HG02970 (cell line): ENCODE measurements at regions not wholly inside any gene's neighbourhood (a gene's known extent, or its start where the extent isn't known, plus 50 kb on each side); places are given as distances from the start of the nearest gene placed in this dataset.
"Not testable (repeated sequence)": the region's sequence is repeated elsewhere in the genome, so short reads cannot be mapped to it uniquely, and the experiment has no call there.

ENCODE experiments used
- ATAC-seq: cut with Tn5 transposase; IDR thresholded peaks from one replicate; pipeline ENCODE4 v1.9.1; 2021; ENCODE audit warnings: mild to moderate bottlenecking, moderate library complexity, moderate number of reproducible peaks; ENCODE audit not compliant: unreplicated experiment, low FRiP score

GRCh38 chr3:20930034-20930433 lies 744.0 kb upstream of the SGO1 start:
- ATAC-seq, result no peak

- ATAC-seq, result no peak
These were observed 738.8 kb upstream of the SGO1 start for GRCh38 chr3:20924646-20925385.

- not testable (repeated sequence) for ATAC-seq
These were observed 735.1 kb upstream of the SGO1 start for GRCh38 chr3:20921112-20921511.

GRCh38 chr3:20916951-20917606 lies 731.1 kb upstream of the SGO1 start:
- ATAC-seq, result no peak

- ATAC-seq, result no peak
These were observed 728.3 kb upstream of the SGO1 start for GRCh38 chr3:20914310-20914709.

GRCh38 chr3:20912406-20912805 lies 726.4 kb upstream of the SGO1 start:
- no peak for ATAC-seq

- ATAC-seq, result no peak
These were observed 723.5 kb upstream of the SGO1 start for GRCh38 chr3:20909511-20909910.

- ATAC-seq, result no peak
These were observed 719.3 kb upstream of the SGO1 start for GRCh38 chr3:20905210-20905805.

GRCh38 chr3:20904671-20905070 lies 718.7 kb upstream of the SGO1 start:
- no peak for ATAC-seq

GRCh38 chr3:20898962-20899361 lies 713.0 kb upstream of the SGO1 start:
- no peak for ATAC-seq

- ATAC-seq, result no peak
These were observed 704.1 kb upstream of the SGO1 start for GRCh38 chr3:20890111-20890519.

GRCh38 chr3:20878691-20879090 lies 692.7 kb upstream of the SGO1 start:
- no peak for ATAC-seq

GRCh38 chr3:20873235-20873634 lies 687.2 kb upstream of the SGO1 start:
- ATAC-seq, result no peak

GRCh38 chr3:20870106-20870899 lies 684.3 kb upstream of the SGO1 start:
- ATAC-seq, result no peak

- ATAC-seq, result no peak
These were observed 679.8 kb upstream of the SGO1 start for GRCh38 chr3:20865803-20866202.

- ATAC-seq, result no peak
These were observed 675.4 kb upstream of the SGO1 start for GRCh38 chr3:20861454-20861853.

- no peak for ATAC-seq
These were observed 671.6 kb upstream of the SGO1 start for GRCh38 chr3:20857636-20858035.

- ATAC-seq, result no peak
These were observed 667.9 kb upstream of the SGO1 start for GRCh38 chr3:20853890-20854289.

GRCh38 chr3:20852712-20853111 lies 666.7 kb upstream of the SGO1 start:
- no peak for ATAC-seq

GRCh38 chr3:20849975-20850374 lies 664.0 kb upstream of the SGO1 start:
- ATAC-seq, result no peak

- ATAC-seq, result no peak
These were observed 660.8 kb upstream of the SGO1 start for GRCh38 chr3:20846832-20847231.
